NCI-H748 treated with DMSO at 0.1 percent for 48 hours (cell line): ENCODE measurements at regions not wholly inside any gene's neighbourhood (a gene's known extent, or its start where the extent isn't known, plus 50 kb on each side); places are given as distances from the start of the nearest gene placed in this dataset.
A peak's percentile ranks its signal among the peaks of the same experiment; 100 is the strongest.
"Not testable (repeated sequence)": the region's sequence is repeated elsewhere in the genome, so short reads cannot be mapped to it uniquely, and the experiment has no call there.

Experiments
- DNase-seq: peaks from one replicate; lab custom pipeline; 2025; lab: John Stamatoyannopoulos, UW

GRCh38 chr15:62324382-62324781 is 159.3 kb upstream of the C2CD4B start:
- no peak for DNase-seq

GRCh38 chr15:62325597-62325996 is 160.5 kb upstream of the C2CD4B start:
- DNase-seq = no peak

GRCh38 chr15:62326460-62327011 is 161.5 kb upstream of the C2CD4B start:
- no peak for DNase-seq

GRCh38 chr15:62327406-62327805 is 162.3 kb upstream of the C2CD4B start:
- DNase-seq = no peak

- DNase-seq = not testable (repeated sequence)
Measured at GRCh38 chr15:62332472-62332871, 167.4 kb upstream of the C2CD4B start.

- DNase-seq = no peak
Measured at GRCh38 chr15:62334536-62334935, 169.5 kb upstream of the C2CD4B start.

GRCh38 chr15:62337934-62338333 is 172.8 kb upstream of the C2CD4B start:
- DNase-seq = no peak

- no peak for DNase-seq
Measured at GRCh38 chr15:62338497-62338896, 173.4 kb upstream of the C2CD4B start.

- DNase-seq = no peak
Measured at GRCh38 chr15:62342959-62343358, 177.9 kb upstream of the C2CD4B start.

- no peak for DNase-seq
Measured at GRCh38 chr15:62343397-62343796, 178.3 kb upstream of the C2CD4B start.

GRCh38 chr15:62344806-62345539 is 179.9 kb upstream of the C2CD4B start:
- DNase-seq = no peak

GRCh38 chr15:62346168-62346567 is 181.1 kb upstream of the C2CD4B start:
- DNase-seq = no peak

GRCh38 chr15:62348118-62348517 is 183.0 kb upstream of the C2CD4B start:
- no peak for DNase-seq

GRCh38 chr15:62348623-62349022 is 183.5 kb upstream of the C2CD4B start:
- no peak for DNase-seq

- no peak for DNase-seq
Measured at GRCh38 chr15:62352817-62353216, 187.7 kb upstream of the C2CD4B start.

- no peak for DNase-seq
Measured at GRCh38 chr15:62357431-62357830, 192.3 kb upstream of the C2CD4B start.

- no peak for DNase-seq
Measured at GRCh38 chr15:62359416-62359815, 194.3 kb upstream of the C2CD4B start.

- DNase-seq = peak; percentile 11
Measured at GRCh38 chr15:62360332-62361097, 195.4 kb upstream of the C2CD4B start.

GRCh38 chr15:62362144-62362543 is 197.1 kb upstream of the C2CD4B start:
- no peak for DNase-seq

GRCh38 chr15:62362608-62363007 is 197.5 kb upstream of the C2CD4B start:
- no peak for DNase-seq

- no peak for DNase-seq
Measured at GRCh38 chr15:62363913-62364312, 198.8 kb upstream of the C2CD4B start.

GRCh38 chr15:62365795-62366442 is 200.8 kb upstream of the C2CD4B start:
- DNase-seq = peak; percentile 19

- no peak for DNase-seq
Measured at GRCh38 chr15:62369454-62369853, 204.4 kb upstream of the C2CD4B start.
